ENCODE measurements at regions not wholly inside any gene's neighbourhood (a gene's known extent, or its start where the extent isn't known, plus 50 kb on each side); places are given as distances from the start of the nearest gene placed in this dataset.

DNA sequence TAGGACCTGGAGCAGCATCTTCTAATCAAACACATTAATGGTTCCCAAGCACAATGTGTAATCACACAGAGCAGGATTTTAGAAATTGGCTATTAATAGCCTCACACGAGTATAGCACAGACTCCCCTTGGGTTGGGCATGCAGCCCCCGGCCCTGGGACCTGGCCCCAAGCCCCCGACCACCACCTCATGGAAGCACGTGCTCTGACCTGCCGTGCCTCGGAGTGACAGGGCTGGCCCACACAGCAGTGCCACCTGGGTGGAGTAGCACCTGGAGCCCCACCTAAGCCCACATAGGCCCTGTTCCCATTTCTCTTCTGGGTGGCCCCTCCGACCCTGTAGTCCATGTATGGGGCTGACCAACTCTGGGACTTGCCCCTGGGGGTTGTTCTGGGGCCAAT, 171.8 kb downstream of the TTLL2 start:
- DNase-seq (ENCODE audit: low read depth, low spot score), result no peak
- in situ Hi-C loops (cut with HindIII; ENCODE audit: low pct_unique_long_range_greater_than_20kb, low sequenced_read_pairs), result no loop called here

DNA sequence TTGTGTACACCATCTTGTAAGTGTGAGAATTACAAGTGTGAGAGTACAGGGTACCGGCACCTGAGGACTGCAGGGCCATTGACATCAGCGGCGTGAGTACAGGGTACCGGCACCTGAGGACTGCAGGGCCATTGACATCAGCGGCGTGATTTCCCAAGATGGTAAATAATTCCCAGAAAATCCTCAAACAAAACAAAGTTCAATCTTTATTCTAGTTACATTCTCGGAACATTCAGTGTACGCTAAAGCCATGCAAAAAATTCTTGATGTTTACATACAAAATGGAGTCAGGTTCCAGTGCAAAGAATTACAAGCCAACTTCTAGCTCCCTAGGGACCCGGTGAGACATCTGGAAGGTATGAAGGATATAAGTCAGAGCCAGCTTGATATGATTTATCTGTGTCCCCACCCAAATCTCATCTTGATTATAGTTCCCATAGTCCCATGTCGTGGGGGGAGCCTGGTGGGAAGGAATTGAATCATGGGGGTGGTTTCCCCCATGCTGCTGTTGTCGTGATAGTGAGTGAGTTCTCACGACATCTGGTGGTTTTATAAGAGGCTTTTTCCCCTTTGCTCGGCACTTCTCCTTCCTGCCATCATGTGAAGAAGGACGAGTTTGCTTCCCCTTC, 172.7 kb downstream of the TTLL2 start:
- in situ Hi-C loops (cut with HindIII; ENCODE audit: low pct_unique_long_range_greater_than_20kb, low sequenced_read_pairs), result no loop called here
- no peak for DNase-seq (ENCODE audit: low read depth, low spot score)

DNA sequence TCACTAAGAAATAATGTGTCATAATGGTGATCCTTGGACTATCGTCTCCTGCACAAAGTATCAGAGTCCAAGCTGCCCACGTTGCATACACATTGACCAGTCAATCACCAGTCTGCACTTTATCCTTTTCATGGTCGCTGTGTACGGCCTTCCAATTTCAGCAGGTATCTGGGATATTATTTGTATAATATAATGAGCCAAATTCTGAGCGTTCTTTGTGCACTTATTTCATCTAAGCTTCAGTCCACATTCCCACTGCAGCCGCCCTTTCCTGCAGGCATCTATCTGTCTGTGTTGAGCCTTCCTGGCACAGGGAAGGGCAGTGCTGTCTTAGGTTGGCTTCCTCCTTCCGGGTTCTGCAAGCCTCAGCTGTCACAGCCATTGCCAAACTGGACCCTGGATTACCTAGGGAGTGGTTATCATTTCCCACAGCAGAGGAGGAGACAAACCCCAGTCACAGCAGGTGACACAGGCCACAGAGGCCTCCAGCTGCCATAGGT, 174.3 kb downstream of the TTLL2 start:
- in situ Hi-C loops (cut with HindIII; ENCODE audit: low pct_unique_long_range_greater_than_20kb, low sequenced_read_pairs), result no loop called here

DNA sequence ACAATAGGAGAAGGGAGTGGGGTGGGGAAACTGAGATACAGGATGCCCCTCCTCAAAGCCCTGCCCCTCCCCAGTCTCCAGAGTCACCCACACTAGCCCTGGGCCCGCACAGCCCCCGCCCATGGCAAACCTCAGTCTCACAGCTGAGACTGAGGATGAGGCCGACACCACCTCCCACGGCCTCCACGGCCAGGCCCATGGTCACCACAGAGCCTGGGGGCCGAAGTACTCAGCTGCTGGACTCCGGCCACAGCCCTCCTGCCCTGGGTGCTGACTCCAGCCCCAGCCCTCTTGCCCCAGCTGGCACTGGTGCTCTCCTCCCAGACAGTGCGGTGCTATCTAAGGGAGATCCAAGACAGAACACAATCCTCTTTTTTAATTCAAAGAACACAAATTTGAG, 176.1 kb downstream of the TTLL2 start:
- in situ Hi-C loops (cut with HindIII; ENCODE audit: low pct_unique_long_range_greater_than_20kb, low sequenced_read_pairs), result no loop called here
- no peak for DNase-seq (ENCODE audit: low read depth, low spot score)

More for the DNA sequence above, 174.3 kb downstream of the TTLL2 start:
- no peak for DNase-seq (ENCODE audit: low read depth, low spot score)

DNA sequence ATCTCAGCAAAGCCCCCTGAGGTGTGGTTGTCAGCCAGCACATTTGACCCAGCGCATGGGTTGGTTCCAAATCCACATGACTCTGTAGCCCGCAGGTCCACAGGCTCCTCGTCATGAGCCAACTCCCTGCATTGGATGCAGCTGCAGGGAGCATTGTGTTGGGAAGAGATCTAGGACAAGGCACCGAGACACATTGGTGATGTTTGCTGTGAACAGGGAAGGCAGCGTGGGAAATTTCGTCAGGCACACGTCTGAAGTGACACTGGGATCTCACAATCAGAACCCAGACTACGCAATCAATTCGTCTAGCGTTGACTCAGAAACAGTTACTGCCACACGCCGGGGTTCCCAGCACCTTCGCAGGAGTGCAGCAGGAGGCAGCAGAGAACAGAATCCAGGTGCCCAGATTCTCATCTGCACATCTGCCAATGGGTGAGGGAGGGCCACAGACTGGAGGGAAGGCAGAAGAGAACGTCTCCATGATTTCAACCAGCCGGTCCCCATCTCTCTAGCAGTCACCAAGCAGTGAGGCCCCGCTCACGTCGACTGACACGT, 177.0 kb downstream of the TTLL2 start:
- DNase-seq (ENCODE audit: low read depth, low spot score), result peak; percentile 45
- in situ Hi-C loops (cut with HindIII; ENCODE audit: low pct_unique_long_range_greater_than_20kb, low sequenced_read_pairs), result no loop called here

DNA sequence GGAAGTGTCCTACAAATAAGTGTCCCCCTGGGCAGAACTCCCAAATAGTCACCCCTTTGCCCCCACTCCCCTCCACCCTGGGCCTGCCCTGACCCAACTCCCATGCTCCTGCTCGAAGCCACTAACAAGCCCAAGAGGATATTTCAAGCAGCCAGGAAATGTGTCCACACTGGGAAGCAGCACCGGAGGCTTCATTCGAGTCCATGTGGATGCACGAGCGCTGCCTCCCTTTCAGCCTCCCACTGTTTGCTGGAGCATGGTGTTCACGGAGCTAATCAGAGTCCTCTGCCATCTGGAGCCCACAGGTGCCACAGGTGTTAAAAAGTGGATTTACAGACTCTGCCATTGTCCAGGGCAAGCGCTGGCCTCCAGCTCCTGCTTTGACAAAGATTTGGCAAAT, 177.6 kb downstream of the TTLL2 start:
- in situ Hi-C loops (cut with HindIII; ENCODE audit: low pct_unique_long_range_greater_than_20kb, low sequenced_read_pairs), result no loop called here
- no peak for DNase-seq (ENCODE audit: low read depth, low spot score)

DNA sequence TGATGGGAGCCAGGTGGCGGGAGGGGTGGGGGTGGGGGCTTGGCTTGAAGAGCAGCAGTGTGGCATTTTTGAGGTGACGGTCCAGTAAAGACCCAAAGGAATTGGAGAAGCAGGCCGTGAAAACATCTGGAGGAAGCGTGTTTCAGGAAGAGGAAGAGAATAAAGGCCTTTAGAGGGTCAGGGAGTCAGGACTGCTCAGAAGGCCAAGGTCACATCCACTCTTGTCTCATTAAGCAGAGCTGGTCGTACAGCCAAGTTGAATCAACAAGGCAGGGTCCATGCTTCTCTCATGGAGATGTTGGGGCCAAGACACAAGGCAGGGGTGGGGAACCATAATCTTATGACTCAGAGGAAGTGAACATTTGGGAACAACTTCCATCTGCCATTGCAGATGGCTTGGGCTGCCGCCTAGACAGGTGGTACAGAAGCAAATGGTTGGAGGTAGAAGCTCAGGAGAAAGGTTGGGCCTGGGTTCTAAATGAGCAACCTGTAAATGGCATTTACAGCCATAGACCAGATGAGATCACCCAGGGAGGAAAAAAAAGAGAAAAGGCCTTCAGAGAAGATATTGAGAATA, 179.6 kb downstream of the TTLL2 start:
- no peak for DNase-seq (ENCODE audit: low read depth, low spot score)
- in situ Hi-C loops (cut with HindIII; ENCODE audit: low pct_unique_long_range_greater_than_20kb, low sequenced_read_pairs), result no loop called here

DNA sequence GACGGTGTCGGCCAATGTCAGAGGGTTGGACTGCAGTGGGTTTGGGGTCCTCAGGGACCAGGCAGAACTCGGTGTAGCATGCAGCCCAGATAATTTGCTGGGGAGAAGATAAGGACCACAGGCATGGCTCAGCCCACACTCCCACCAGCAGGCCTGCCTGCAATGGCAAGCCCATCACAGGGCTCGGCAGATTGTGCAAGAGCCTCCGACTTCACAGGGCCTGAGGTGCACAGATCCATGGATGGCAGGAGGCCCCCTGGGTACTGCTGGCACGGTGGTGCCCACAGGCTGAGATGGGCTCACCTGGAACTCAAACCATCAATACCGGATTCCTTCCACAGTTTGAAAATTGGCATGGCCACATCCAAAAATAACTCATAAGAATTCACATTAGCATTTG, 180.3 kb downstream of the TTLL2 start:
- no peak for DNase-seq (ENCODE audit: low read depth, low spot score)

DNA sequence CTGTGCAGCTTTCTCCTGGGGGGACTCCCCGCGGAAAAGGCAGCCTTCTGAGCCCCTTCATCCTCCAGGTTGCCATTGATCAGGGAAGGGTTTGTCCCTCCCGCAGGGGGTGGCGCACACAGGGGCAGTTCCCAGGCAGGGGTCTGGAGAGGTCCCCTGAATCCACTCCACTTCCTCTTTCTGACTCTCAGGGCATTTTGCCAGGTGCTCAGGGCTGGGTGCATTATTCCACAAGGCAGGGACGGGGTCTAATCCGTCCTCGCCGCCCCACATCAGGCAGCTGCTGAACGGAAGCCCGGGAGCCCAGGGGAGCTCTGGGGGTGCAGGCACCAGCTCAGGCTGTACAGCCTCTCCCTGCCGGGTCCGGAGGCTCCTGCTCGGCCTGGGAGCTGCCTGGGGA, 180.9 kb downstream of the TTLL2 start:
- no peak for DNase-seq (ENCODE audit: low read depth, low spot score)
- in situ Hi-C loops (cut with HindIII; ENCODE audit: low pct_unique_long_range_greater_than_20kb, low sequenced_read_pairs), result no loop called here

More for the DNA sequence above, 180.3 kb downstream of the TTLL2 start:
- in situ Hi-C loops (cut with HindIII; ENCODE audit: low pct_unique_long_range_greater_than_20kb, low sequenced_read_pairs), result no loop called here

DNA sequence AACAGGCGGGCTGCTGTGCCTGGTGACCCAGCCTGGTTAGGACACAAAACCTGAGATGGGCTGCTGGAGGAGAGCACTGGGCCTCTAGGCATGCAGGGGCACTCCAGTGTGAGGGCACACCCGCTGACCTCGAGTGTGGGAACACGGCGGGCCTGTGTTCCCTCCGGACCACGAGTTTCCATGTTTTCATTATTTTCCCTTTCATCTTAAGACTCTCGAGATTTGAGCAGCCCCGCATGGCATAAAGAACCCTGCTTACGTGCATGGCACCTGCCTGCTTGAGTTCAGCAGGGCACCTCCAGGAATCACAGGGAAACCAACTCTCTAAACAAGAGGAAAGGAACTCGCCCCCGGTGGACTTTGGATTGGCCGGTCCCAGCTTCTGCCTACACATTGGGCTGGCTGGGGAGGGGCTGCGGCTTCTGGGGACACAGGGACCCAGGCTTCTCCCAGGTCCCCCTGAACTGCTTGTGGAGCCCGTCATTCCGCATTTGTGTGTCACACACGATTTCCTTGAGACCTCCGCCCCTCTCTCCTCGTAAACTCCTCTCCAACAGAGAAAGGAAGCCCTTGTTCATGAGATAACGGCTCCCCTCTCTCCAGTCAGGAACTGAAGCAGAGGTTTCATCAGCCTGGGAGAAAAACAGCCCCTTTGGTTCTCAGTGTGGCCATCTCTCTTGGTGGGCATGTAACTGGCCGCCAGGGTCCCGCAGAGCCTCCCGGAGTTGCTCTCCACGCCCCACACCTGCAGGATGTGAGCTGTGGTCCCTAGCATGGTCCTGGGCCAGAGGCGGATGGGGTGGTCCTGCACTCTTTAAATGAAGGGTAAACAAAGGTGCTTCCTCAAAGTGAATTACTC, 181.8 kb downstream of the TTLL2 start:
- DNase-seq (ENCODE audit: low read depth, low spot score), result no peak
- in situ Hi-C loops (cut with HindIII; ENCODE audit: low pct_unique_long_range_greater_than_20kb, low sequenced_read_pairs), result no loop called here

DNA sequence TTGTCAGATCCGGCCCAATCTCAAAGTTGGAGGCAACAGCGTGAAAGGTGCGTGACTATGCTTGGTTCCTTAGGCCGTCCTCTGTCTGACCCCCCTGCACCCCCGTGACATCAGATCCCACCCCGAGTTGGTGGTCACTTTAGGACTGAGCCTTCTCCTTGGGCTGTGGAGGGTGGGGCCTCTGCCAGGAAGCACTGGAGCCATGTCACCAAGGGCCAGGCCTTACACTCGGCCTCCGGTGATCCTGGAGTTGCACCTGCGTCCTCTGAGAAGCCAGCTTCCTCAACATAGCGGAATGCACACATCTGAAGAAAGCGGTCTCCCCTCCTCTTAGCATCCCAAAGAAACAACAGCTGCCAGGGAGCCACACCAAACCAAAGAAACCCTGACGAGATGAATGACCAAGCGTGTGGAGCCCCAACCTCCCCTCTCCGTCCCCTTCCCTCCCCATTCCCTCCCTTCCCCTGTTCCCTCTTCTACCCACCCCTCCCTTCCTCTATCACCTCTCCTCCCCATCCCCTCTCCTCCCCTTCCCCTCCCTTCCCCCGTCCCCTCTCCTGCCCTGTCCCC, 182.6 kb downstream of the TTLL2 start:
- in situ Hi-C loops (cut with HindIII; ENCODE audit: low pct_unique_long_range_greater_than_20kb, low sequenced_read_pairs), result no loop called here

DNA sequence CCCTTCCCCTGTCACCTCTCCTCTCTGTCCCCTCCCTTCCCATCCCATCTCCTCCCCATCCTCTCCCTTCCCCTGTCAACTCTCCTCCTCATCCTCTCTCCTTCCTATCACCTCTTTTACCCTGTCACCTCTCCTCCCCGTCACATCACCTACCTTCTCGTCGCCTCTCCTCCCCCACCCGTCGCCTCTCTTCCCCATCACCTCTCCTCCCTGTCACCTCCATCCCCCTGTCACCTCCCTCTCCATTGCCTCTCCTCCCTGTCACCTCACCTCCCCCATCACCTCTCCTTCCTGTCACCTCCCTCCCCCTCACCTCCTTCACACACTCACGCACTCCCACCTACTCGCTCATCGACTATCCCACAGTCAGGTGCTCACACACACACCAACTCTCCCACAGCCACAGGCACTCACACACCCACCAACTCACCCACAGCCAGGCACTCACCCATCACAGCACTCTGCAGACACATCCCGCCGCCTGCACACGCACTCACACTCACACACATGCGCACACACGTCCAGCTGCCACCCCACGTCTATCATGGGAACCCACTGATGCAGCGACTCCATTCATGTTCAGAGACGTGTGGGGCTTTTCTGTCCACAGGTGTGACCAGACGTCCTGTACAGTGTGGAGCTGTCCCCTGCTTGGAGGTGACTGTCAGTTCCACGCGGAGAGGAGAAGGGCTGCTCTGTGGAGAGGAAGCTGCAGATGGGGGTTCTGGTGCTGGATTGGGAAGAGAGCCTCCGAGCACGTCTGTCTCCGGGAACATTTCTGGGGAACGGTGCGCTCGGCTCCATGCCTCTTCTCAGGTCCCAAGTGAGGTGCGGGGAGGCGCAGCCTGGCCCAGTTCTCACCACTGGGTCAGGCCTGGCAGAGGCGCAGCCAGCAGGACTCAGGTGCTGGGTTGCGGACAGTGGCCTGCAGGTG, 184.3 kb downstream of the TTLL2 start:
- no peak for DNase-seq (ENCODE audit: low read depth, low spot score)

More for the DNA sequence above, 182.6 kb downstream of the TTLL2 start:
- no peak for DNase-seq (ENCODE audit: low read depth, low spot score)

DNA sequence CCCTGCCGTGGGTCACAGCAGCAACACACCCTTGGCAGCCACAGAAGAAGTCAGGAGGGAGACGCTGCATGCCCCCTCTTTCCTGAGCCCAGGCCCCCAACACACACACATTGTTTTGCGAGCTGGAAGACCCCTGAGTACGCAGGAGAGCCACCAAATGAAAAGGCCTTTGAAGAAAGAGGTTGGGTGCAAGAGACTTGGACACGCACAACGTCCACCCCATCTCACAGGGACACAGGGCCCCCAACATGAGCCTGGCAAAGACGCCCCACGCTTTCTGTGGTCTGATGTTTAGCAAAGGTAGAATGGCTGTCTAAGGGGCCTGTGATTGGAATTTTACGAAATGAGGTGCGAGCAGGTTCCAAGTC, 185.0 kb downstream of the TTLL2 start:
- in situ Hi-C loops (cut with HindIII; ENCODE audit: low pct_unique_long_range_greater_than_20kb, low sequenced_read_pairs), result no loop called here
- DNase-seq (ENCODE audit: low read depth, low spot score), result no peak

More for the DNA sequence above, 184.3 kb downstream of the TTLL2 start:
- in situ Hi-C loops (cut with HindIII; ENCODE audit: low pct_unique_long_range_greater_than_20kb, low sequenced_read_pairs), result no loop called here

DNA sequence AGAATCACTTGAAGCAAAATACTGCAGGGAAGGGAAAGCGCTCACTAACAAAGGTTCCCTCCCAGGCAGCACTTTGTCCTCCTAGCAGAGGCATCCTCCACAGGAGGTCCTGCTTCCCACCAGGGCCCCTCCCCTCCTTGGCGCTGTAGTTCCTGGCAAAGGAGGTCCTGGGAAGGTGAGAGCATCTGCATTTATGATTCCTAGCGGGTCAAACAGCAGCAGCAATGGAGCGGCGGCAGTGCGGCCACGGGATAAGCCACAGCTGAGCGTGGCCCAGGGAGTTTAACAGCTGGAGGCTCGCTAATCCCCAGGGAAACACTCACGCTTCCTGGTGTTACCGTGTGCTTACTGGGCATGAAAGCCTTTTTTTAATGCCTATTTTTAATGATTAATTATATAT, 185.8 kb downstream of the TTLL2 start:
- in situ Hi-C loops (cut with HindIII; ENCODE audit: low pct_unique_long_range_greater_than_20kb, low sequenced_read_pairs), result no loop called here
- DNase-seq (ENCODE audit: low read depth, low spot score), result no peak

DNA sequence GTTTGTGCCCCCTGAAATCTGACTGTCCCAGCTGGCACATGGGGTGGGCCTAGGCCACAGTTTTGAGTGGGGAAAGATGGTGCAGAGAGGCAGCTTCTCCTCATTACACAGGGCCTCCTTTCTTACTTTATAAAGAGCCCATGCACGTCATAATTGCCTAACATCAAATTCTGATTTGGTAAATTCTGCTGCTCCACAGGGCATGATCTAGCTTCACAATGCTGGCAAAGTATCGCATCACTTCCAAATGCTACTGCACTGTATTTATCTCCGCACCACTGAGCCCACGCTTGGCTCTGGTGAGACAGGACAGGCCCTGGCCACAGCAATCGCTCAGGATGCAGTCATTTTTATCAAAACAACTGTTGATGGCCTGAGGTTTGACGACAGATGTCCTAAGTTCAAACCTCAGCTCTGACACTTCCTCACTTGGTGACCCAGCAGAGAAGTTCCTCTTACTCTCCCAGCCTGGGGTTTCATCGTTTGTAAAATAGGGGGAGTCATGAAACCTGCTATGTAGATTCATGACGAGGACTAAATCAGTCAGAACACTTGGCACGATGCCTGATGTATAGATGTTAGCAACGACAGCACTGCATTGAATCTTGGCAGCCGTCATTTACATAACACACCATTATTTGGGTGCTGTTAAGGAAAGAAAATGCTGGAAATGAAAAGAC, 187.9 kb downstream of the TTLL2 start:
- in situ Hi-C loops (cut with HindIII; ENCODE audit: low pct_unique_long_range_greater_than_20kb, low sequenced_read_pairs), result no loop called here
- no peak for DNase-seq (ENCODE audit: low read depth, low spot score)

DNA sequence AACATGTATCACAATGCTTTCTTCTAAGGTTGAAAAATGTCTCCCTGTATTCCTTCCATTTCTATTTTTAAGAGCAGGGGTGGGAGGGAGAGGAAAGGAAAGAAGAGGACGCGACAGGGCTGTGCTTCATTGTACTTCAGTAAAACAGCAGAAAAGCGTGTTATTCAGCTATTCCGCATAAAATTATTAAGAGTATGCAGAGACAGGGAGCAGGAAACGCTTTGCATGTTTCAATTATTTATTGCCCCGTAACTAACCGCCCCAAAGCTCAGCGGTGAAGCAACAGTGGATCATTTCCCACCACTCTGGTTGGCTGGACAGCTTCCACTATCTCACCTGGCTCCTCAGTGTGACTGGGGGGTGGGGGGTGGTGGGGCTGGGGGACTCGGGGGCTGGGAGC, 188.9 kb downstream of the TTLL2 start:
- DNase-seq (ENCODE audit: low read depth, low spot score), result no peak
- in situ Hi-C loops (cut with HindIII; ENCODE audit: low pct_unique_long_range_greater_than_20kb, low sequenced_read_pairs), result no loop called here

DNA sequence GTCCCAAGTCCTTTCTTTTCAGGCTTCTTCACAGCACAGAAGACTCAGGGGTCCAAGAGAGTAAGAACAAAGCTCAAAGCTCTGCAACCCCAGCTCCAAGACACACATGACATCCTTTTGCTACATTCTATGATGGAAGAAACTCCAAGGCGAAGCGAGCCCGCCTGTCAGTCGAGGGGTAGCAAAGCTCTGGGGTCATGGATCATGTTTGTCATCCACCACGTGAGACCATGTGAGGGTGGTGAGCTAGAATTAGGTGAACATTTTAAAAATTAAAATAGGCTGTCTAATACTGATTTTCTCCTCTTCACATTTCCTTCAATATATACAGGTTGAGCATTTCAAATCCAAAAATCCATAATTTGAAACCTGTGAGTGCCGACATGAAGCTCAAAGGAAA, 189.6 kb downstream of the TTLL2 start:
- in situ Hi-C loops (cut with HindIII; ENCODE audit: low pct_unique_long_range_greater_than_20kb, low sequenced_read_pairs), result no loop called here
- no peak for DNase-seq (ENCODE audit: low read depth, low spot score)

All from SK-MEL-5 (cell line).